Adrenal gland (tissue), 5 donors: ENCODE measurements at regions not wholly inside any gene's neighbourhood (a gene's known extent, or its start where the extent isn't known, plus 50 kb on each side); places are given as distances from the start of the nearest gene placed in this dataset.

ENCODE experiments used
- POLR2A ChIP-seq, 2 donors: fragments of 450-650 bp; IDR thresholded peaks; one replicate each; pipeline ENCODE4 v1.6.1; 2017; ENCODE audit warnings: antibody characterized with exemption in 2 of 2, mild to moderate bottlenecking in 2 of 2, moderate library complexity in 1 of 2
- TF ChIP-seq, protein P1 (sequence below), 6 experiments: fragments of 450-650 bp in 4 of 6; fragments of 200-600 bp in 2 of 6; sonication (generic) in 1 of 6; IDR thresholded peaks; 1 replicate in 5 of 6; 2 replicates in 1 of 6; pipeline versions ENCODE4 v1.5.1 to v1.8.0; 2016 to 2021; ENCODE audit warnings: antibody characterized with exemption in 6 of 6, mild to moderate bottlenecking in 2 of 6, moderate library complexity in 1 of 6
- donor health status: DM: no; HTN: no; CAD: no.

DNA sequence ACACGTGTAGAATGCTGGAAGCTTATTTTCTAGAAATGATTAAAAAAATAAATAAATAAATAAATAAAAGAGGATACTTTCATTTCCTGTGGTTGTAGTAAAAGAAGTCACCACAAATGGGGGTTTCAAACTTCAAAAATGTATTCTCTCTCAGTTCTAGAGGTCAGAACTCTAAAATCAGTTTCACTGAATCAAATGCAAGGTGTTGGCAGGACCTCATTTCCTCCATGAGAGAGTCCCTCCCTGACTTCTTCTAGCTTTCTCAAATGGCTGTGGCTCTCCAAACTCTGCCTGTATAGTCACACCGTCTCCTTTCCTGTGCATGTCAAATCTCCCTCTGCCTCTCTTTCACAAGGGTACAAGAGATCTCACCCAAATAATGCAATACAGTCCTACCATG lies 312.6 kb upstream of the CXADR start:
- TF ChIP-seq, protein P1, sequence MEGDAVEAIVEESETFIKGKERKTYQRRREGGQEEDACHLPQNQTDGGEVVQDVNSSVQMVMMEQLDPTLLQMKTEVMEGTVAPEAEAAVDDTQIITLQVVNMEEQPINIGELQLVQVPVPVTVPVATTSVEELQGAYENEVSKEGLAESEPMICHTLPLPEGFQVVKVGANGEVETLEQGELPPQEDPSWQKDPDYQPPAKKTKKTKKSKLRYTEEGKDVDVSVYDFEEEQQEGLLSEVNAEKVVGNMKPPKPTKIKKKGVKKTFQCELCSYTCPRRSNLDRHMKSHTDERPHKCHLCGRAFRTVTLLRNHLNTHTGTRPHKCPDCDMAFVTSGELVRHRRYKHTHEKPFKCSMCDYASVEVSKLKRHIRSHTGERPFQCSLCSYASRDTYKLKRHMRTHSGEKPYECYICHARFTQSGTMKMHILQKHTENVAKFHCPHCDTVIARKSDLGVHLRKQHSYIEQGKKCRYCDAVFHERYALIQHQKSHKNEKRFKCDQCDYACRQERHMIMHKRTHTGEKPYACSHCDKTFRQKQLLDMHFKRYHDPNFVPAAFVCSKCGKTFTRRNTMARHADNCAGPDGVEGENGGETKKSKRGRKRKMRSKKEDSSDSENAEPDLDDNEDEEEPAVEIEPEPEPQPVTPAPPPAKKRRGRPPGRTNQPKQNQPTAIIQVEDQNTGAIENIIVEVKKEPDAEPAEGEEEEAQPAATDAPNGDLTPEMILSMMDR (IDR thresholded peaks at IDR 0.05) = no peak
- TF ChIP-seq POLR2A (IDR thresholded peaks at IDR 0.05) = no peak
